Renal cortex interstitium (tissue), 11 donors: ENCODE measurements at regions not wholly inside any gene's neighbourhood (a gene's known extent, or its start where the extent isn't known, plus 50 kb on each side); places are given as distances from the start of the nearest gene placed in this dataset.

Source experiments
- DNase-seq, 11 donors: peaks; one replicate each; pipeline ENCODE4 v3.0.0-alpha.2; 2013; ENCODE audit warnings: low read depth in 9 of 11, low spot score in 4 of 11; ENCODE audit errors: extremely low read depth in 1 of 11

DNA sequence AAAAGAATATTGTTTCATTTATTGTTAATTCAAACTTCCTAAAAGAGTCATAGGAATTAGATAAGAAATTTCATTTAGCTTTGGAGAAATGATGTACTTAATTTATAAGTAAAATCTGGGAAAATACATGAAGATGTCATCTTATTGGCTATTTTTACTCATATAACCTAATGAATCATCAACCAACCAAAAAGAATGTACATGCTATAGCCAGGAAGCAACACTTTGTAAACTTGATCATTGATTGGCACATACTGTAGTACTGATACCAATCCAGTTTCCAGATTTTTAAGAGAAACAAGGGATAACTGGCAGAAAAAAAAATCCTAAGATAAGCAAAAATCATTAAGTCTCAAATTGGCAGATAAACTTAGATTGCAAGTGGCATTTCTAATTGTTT is 207.9 kb upstream of the CDIN1 start:
- DNase-seq = no peak

GRCh38 chr15:36372968-36373367 is 206.5 kb upstream of the CDIN1 start:
- no peak for DNase-seq

GRCh38 chr15:36373550-36373949 is 205.9 kb upstream of the CDIN1 start:
- no peak for DNase-seq

DNA sequence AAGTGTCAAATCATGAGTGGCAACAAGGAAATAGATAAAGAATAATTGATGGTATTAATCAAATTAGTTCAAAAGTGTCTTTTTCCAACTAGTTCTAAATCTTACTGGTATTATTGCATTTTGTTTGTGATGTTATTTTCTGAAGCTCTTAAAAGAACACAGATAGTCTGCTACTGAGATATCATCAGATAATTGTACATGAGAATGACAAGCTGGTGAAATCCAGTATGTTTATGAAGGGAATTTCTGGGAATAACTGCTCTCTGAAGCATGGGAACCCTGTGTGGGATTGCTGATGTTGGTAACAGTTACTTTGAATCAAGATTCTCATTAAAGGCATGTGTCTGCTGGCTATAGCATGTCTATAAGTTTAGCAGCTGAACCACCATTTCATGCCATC is 190.3 kb upstream of the CDIN1 start:
- DNase-seq = no peak

GRCh38 chr15:36390491-36390890 is 188.9 kb upstream of the CDIN1 start:
- DNase-seq = no peak

- no peak for DNase-seq
Observed at GRCh38 chr15:36392676-36393266, 186.7 kb upstream of the CDIN1 start.

DNA sequence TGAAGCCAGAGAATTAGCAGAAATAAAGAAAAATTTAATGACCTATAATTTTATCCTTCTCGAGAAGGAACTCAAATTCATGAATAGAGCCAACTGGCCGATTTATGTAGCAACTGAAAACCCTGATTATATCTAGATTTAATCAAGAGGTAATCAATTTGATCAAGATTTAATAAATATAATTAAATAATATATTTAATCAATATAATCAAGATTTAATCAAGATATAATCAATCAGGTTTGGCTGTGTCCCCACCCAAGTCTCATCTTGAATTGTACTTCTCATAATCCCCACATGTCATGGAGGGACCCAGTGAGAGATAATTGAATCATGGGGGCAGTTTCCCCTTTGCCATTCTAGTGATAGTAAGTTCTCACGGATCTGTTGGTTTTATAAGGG is 181.2 kb upstream of the CDIN1 start:
- DNase-seq = no peak

DNA sequence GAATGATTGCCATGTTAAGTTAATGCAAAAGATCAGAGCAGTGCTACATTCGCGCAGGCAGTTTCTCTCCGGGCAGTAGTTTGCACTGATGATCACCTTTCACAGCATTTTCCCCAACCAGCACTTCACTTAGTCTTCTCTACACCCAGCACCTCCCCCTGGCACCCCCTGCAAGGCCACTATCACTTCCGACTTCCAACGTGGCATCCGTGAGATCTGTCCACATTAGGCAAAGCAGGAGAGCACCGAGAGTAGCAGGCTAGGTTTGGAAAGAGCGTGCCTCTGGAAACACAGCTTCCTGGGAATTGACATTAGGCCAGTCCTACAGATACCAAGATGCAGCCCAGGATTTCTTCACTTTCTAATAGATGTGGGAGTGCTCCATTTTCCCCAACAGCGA is 180.2 kb upstream of the CDIN1 start:
- no peak for DNase-seq

DNA sequence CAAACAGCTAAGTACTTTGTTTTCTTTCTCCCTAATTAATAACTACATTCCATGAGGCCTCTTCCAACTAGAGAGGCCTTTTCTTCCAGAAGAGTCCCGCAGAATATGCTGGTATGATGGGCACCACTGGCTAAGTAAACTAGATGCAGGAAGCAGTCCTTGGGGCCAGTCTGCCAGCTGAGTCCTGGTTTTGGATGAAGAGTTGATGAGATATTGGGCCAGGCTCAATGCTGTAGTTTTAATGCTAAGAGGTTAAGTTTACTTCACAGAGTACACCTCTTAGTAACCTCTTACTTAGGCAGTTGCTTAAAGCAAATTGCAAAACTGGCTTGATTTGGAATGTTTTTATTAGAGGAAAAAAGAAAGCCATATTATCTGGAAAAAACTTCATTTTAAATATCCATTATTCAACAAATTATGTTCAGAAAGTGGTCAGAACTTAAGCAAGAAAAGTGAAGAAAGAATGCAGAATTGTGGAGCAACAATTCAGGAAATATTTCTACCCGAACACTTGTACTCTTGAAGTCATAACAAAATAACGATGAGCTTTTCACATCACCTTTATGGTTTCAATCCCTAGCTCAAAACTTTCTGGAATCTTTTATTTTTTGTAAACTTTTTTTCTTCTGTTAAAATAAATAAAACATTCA is 178.4 kb upstream of the CDIN1 start:
- no peak for DNase-seq

GRCh38 chr15:36401586-36401966 is 177.8 kb upstream of the CDIN1 start:
- no peak for DNase-seq

DNA sequence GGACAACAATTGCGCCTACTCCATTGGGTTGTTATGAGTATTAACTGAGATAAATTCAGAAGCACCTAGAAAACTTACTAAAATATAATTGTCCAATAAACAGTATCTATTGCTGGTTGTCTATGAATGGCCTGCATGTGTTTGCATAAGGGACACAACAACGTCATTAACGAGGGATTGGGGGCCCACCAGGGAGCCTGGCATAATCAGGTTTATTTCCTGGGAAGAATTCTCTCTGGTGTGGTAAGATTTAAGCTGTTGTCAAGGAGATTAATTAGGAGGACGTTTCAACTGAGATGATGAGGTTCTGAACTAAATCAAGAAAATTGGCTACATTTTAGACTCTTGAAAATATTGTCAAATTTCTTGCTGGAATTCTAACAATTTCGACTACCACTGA is 176.1 kb upstream of the CDIN1 start:
- no peak for DNase-seq

GRCh38 chr15:36406366-36406765 is 173.1 kb upstream of the CDIN1 start:
- DNase-seq = no peak

- DNase-seq = no peak
Observed at GRCh38 chr15:36406911-36407310, 172.5 kb upstream of the CDIN1 start.

GRCh38 chr15:36407647-36408046 is 171.8 kb upstream of the CDIN1 start:
- DNase-seq = no peak

DNA sequence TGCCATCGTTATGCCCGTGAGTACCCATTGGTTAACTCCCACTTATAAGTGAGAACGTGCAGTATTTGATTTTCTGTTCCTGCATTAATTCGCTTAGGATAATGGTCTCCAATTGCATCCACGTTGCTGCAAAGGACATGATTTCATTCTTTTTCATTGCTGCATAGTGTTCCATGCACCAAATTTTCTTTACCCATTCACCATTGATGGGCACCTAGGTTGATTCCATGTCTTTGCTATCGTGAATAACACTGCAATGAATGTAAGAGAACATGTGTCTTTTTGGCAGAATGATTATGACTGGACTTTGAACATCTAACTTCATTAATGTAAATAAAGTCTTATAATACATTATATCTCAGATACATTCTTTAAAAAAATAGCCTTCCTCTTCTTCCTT is 169.6 kb upstream of the CDIN1 start:
- no peak for DNase-seq

GRCh38 chr15:36414670-36415069 is 164.8 kb upstream of the CDIN1 start:
- no peak for DNase-seq

DNA sequence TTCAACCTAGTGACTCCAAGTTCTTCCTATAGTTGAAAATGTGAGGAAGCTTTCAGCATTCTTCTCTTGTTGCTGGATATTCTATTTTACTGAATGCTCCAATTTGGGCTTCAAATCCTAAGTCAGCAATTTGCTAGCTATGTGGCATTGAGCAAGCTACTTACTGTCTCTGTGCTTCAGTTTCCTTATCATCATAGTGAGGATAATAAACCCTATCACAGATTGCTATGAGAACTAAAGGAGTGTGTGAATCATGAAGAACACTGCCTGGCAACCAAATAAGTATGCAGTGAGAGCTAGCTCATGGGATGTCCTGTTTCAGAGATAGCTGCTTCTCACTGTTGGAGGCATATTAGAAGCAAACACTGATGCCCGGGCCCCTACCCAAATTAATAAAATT is 163.8 kb upstream of the CDIN1 start:
- no peak for DNase-seq

- no peak for DNase-seq
Observed at GRCh38 chr15:36422631-36423030, 156.8 kb upstream of the CDIN1 start.

- DNase-seq = no peak
Observed at GRCh38 chr15:36426691-36427090, 152.7 kb upstream of the CDIN1 start.

- DNase-seq = no peak
Observed at GRCh38 chr15:36428102-36428845, 151.2 kb upstream of the CDIN1 start.

DNA sequence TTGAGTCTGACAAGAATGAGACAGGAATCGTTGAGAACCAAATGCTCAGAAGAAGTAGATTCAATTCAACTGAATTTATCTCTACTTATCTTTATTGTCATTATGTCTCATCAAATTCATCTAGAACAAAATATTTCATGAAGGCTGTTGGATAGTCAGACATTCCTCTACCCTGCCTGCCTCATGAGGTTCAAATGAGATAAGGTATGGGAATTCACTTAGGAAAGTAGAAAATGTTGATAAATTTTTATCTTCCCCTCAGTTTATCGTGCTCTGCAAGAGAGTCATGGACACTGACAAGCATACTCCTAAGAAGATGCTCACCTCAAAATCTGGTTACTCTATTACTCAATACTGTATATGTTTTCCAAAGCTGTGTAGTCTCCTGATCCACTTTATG is 149.7 kb upstream of the CDIN1 start:
- DNase-seq = no peak
